ENCODE measurements at regions not wholly inside any gene's neighbourhood (a gene's known extent, or its start where the extent isn't known, plus 50 kb on each side); places are given as distances from the start of the nearest gene placed in this dataset.

- Histone ChIP-seq H3K27ac (ENCODE audit: low read depth, low read length) (no peak overlapping the region), H3K36me3 (ENCODE audit: insufficient read depth, low read length) (no peaks in the 10 kb centered on the region), H3K79me2 (ENCODE audit: control insufficient read depth, insufficient read depth, low read length, unreplicated experiment) (no peaks in the 10 kb centered on the region), H3K4me3 (ENCODE audit: low read depth, low read length) (no peak overlapping the region), H3K4me1 (ENCODE audit: control insufficient read depth, insufficient read depth, low read length, unreplicated experiment) (no peaks in the 10 kb centered on the region), H3K27me3 (ENCODE audit: insufficient read depth, low read length) (no peaks in the 10 kb centered on the region), H2AFZ (ENCODE audit: low read length, unreplicated experiment) (no peak overlapping the region)
These were observed 409.3 kb downstream of the PTPRU start for GRCh38 chr1:29645586-29645985.

- no peaks in the 10 kb centered on the region for H3K79me2 ChIP-seq (ENCODE audit: control insufficient read depth, insufficient read depth, low read length, unreplicated experiment)
- H2AFZ ChIP-seq (ENCODE audit: low read length, unreplicated experiment) = no peak overlapping the region
- H3K36me3 ChIP-seq (ENCODE audit: insufficient read depth, low read length) = no peaks in the 10 kb centered on the region
- H3K27ac ChIP-seq (ENCODE audit: low read depth, low read length) = no peak overlapping the region
- peaks cover 6% of the 10 kb centered on the region for H3K4me1 ChIP-seq (ENCODE audit: control insufficient read depth, insufficient read depth, low read length, unreplicated experiment)
- H3K27me3 ChIP-seq (ENCODE audit: insufficient read depth, low read length) = no peaks in the 10 kb centered on the region
- no peak overlapping the region for H3K4me3 ChIP-seq (ENCODE audit: low read depth, low read length)
These were observed 408.5 kb downstream of the PTPRU start for GRCh38 chr1:29644812-29645211.

GRCh38 chr1:29643838-29644440 is 407.6 kb downstream of the PTPRU start:
- H2AFZ ChIP-seq (ENCODE audit: low read length, unreplicated experiment) = no peak overlapping the region
- no peak overlapping the region for H3K27ac ChIP-seq (ENCODE audit: low read depth, low read length)
- no peaks in the 10 kb centered on the region for H3K27me3 ChIP-seq (ENCODE audit: insufficient read depth, low read length)
- H3K36me3 ChIP-seq (ENCODE audit: insufficient read depth, low read length) = no peaks in the 10 kb centered on the region
- peaks cover 6% of the 10 kb centered on the region for H3K4me1 ChIP-seq (ENCODE audit: control insufficient read depth, insufficient read depth, low read length, unreplicated experiment)
- no peaks in the 10 kb centered on the region for H3K79me2 ChIP-seq (ENCODE audit: control insufficient read depth, insufficient read depth, low read length, unreplicated experiment)
- no peak overlapping the region for H3K4me3 ChIP-seq (ENCODE audit: low read depth, low read length)

GRCh38 chr1:29643281-29643680 is 407.0 kb downstream of the PTPRU start:
- Histone ChIP-seq H3K27ac (ENCODE audit: low read depth, low read length) (no peak overlapping the region), H3K36me3 (ENCODE audit: insufficient read depth, low read length) (no peaks in the 10 kb centered on the region), H3K4me3 (ENCODE audit: low read depth, low read length) (no peak overlapping the region), H3K4me1 (ENCODE audit: control insufficient read depth, insufficient read depth, low read length, unreplicated experiment) (peaks cover 6% of the 10 kb centered on the region), H3K27me3 (ENCODE audit: insufficient read depth, low read length) (no peaks in the 10 kb centered on the region), H3K79me2 (ENCODE audit: control insufficient read depth, insufficient read depth, low read length, unreplicated experiment) (no peaks in the 10 kb centered on the region), H2AFZ (ENCODE audit: low read length, unreplicated experiment) (no peak overlapping the region)

GRCh38 chr1:29642519-29642918 is 406.2 kb downstream of the PTPRU start:
- no peaks in the 10 kb centered on the region for H3K79me2 ChIP-seq (ENCODE audit: control insufficient read depth, insufficient read depth, low read length, unreplicated experiment)
- H3K36me3 ChIP-seq (ENCODE audit: insufficient read depth, low read length) = no peaks in the 10 kb centered on the region
- H3K27me3 ChIP-seq (ENCODE audit: insufficient read depth, low read length) = no peaks in the 10 kb centered on the region
- H3K27ac ChIP-seq (ENCODE audit: low read depth, low read length) = no peak overlapping the region
- no peak overlapping the region for H3K4me3 ChIP-seq (ENCODE audit: low read depth, low read length)
- H2AFZ ChIP-seq (ENCODE audit: low read length, unreplicated experiment) = no peak overlapping the region
- peaks cover 6% of the 10 kb centered on the region for H3K4me1 ChIP-seq (ENCODE audit: control insufficient read depth, insufficient read depth, low read length, unreplicated experiment)

- H3K4me3 ChIP-seq (ENCODE audit: low read depth, low read length) = no peak overlapping the region
- peaks cover 6% of the 10 kb centered on the region for H3K4me1 ChIP-seq (ENCODE audit: control insufficient read depth, insufficient read depth, low read length, unreplicated experiment)
- H3K27ac ChIP-seq (ENCODE audit: low read depth, low read length) = no peak overlapping the region
- no peaks in the 10 kb centered on the region for H3K79me2 ChIP-seq (ENCODE audit: control insufficient read depth, insufficient read depth, low read length, unreplicated experiment)
- H3K36me3 ChIP-seq (ENCODE audit: insufficient read depth, low read length) = no peaks in the 10 kb centered on the region
- no peaks in the 10 kb centered on the region for H3K27me3 ChIP-seq (ENCODE audit: insufficient read depth, low read length)
- H2AFZ ChIP-seq (ENCODE audit: low read length, unreplicated experiment) = no peak overlapping the region
These were observed 405.6 kb downstream of the PTPRU start for GRCh38 chr1:29641921-29642320.

GRCh38 chr1:29640428-29640785 is 404.1 kb downstream of the PTPRU start:
- Histone ChIP-seq H3K27ac (ENCODE audit: low read depth, low read length) (no peak overlapping the region), H3K4me3 (ENCODE audit: low read depth, low read length) (no peak overlapping the region), H3K4me1 (ENCODE audit: control insufficient read depth, insufficient read depth, low read length, unreplicated experiment) (peaks cover 6% of the 10 kb centered on the region), H3K79me2 (ENCODE audit: control insufficient read depth, insufficient read depth, low read length, unreplicated experiment) (no peaks in the 10 kb centered on the region), H3K36me3 (ENCODE audit: insufficient read depth, low read length) (no peaks in the 10 kb centered on the region), H3K27me3 (ENCODE audit: insufficient read depth, low read length) (no peaks in the 10 kb centered on the region), H2AFZ (ENCODE audit: low read length, unreplicated experiment) (no peak overlapping the region)

GRCh38 chr1:29639741-29640427 is 403.6 kb downstream of the PTPRU start:
- no peaks in the 10 kb centered on the region for H3K36me3 ChIP-seq (ENCODE audit: insufficient read depth, low read length)
- no peak overlapping the region for H3K27ac ChIP-seq (ENCODE audit: low read depth, low read length)
- H2AFZ ChIP-seq (ENCODE audit: low read length, unreplicated experiment) = no peak overlapping the region
- peaks cover 6% of the 10 kb centered on the region for H3K4me1 ChIP-seq (ENCODE audit: control insufficient read depth, insufficient read depth, low read length, unreplicated experiment)
- no peak overlapping the region for H3K4me3 ChIP-seq (ENCODE audit: low read depth, low read length)
- H3K79me2 ChIP-seq (ENCODE audit: control insufficient read depth, insufficient read depth, low read length, unreplicated experiment) = no peaks in the 10 kb centered on the region
- no peaks in the 10 kb centered on the region for H3K27me3 ChIP-seq (ENCODE audit: insufficient read depth, low read length)

- Histone ChIP-seq H3K27ac (ENCODE audit: low read depth, low read length) (no peak overlapping the region), H3K36me3 (ENCODE audit: insufficient read depth, low read length) (no peaks in the 10 kb centered on the region), H2AFZ (ENCODE audit: low read length, unreplicated experiment) (no peak overlapping the region), H3K27me3 (ENCODE audit: insufficient read depth, low read length) (no peaks in the 10 kb centered on the region), H3K79me2 (ENCODE audit: control insufficient read depth, insufficient read depth, low read length, unreplicated experiment) (no peaks in the 10 kb centered on the region), H3K4me1 (ENCODE audit: control insufficient read depth, insufficient read depth, low read length, unreplicated experiment) (peaks cover 6% of the 10 kb centered on the region), H3K4me3 (ENCODE audit: low read depth, low read length) (no peak overlapping the region)
These were observed 402.9 kb downstream of the PTPRU start for GRCh38 chr1:29639156-29639736.

GRCh38 chr1:29638281-29638680 is 402.0 kb downstream of the PTPRU start:
- Histone ChIP-seq H2AFZ (ENCODE audit: low read length, unreplicated experiment) (no peak overlapping the region), H3K79me2 (ENCODE audit: control insufficient read depth, insufficient read depth, low read length, unreplicated experiment) (no peaks in the 10 kb centered on the region), H3K27me3 (ENCODE audit: insufficient read depth, low read length) (no peaks in the 10 kb centered on the region), H3K4me3 (ENCODE audit: low read depth, low read length) (no peak overlapping the region), H3K36me3 (ENCODE audit: insufficient read depth, low read length) (no peaks in the 10 kb centered on the region), H3K4me1 (ENCODE audit: control insufficient read depth, insufficient read depth, low read length, unreplicated experiment) (peaks cover 6% of the 10 kb centered on the region), H3K27ac (ENCODE audit: low read depth, low read length) (no peak overlapping the region)

- Histone ChIP-seq H3K4me3 (ENCODE audit: low read depth, low read length) (no peak overlapping the region), H3K36me3 (ENCODE audit: insufficient read depth, low read length) (no peaks in the 10 kb centered on the region), H3K79me2 (ENCODE audit: control insufficient read depth, insufficient read depth, low read length, unreplicated experiment) (no peaks in the 10 kb centered on the region), H3K4me1 (ENCODE audit: control insufficient read depth, insufficient read depth, low read length, unreplicated experiment) (peaks cover 6% of the 10 kb centered on the region), H3K27me3 (ENCODE audit: insufficient read depth, low read length) (no peaks in the 10 kb centered on the region), H2AFZ (ENCODE audit: low read length, unreplicated experiment) (no peak overlapping the region), H3K27ac (ENCODE audit: low read depth, low read length) (no peak overlapping the region)
These were observed 400.6 kb downstream of the PTPRU start for GRCh38 chr1:29636936-29637335.

Measured in ACC112 (cell line).